HEK293 (cell line): ENCODE measurements at regions not wholly inside any gene's neighbourhood (a gene's known extent, or its start where the extent isn't known, plus 50 kb on each side); places are given as distances from the start of the nearest gene placed in this dataset.
A peak's percentile ranks its signal among the peaks of the same experiment; 100 is the strongest.

Experiments used
- CTCF ChIA-PET: fragments of 350-600 bp; formaldehyde crosslinking; extraction: SDS; loops from one replicate; lab custom pipeline; 2021; ENCODE audit warnings: antibody characterized with exemption; lab: Yijun Ruan, JAX
- POLR2A ChIA-PET: fragments of 300-600 bp; formaldehyde crosslinking; extraction: SDS; loops from one replicate; lab custom pipeline; 2020; ENCODE audit warnings: antibody characterized with exemption, inconsistent platforms; lab: Yijun Ruan, JAX
- H3K27ac ChIP-seq: fragments of 200-500 bp; sonication (Bioruptor generic); 2 replicates; pipeline ENCODE4 v1.5.1; 2014; ENCODE audit warnings: low read depth, low read length, control low read depth, inconsistent platforms; ENCODE audit errors: extremely low read depth
- H3K36me3 ChIP-seq, 2 experiments: fragments of 200-500 bp in 1 of 2; sonication (Bioruptor generic) in 1 of 2; 1 replicate in 1 of 2; 2 replicates in 1 of 2; pipeline ENCODE4 v1.5.1; 2014 to 2017; ENCODE audit warnings: inconsistent platforms in 2 of 2, low read length in 2 of 2; ENCODE audit not compliant: control insufficient read depth in 2 of 2, insufficient read depth in 1 of 2
- H3K4me1 ChIP-seq: fragments of 200-500 bp; sonication (Bioruptor generic); 2 replicates; pipeline ENCODE4 v1.5.1; 2014; ENCODE audit warnings: mild to moderate bottlenecking, low read length, inconsistent platforms; ENCODE audit not compliant: control insufficient read depth, insufficient read depth
- H3K4me3 ChIP-seq: 2 replicates; pipeline ENCODE4 v1.5.1; 2011; ENCODE audit warnings: low read depth, mild to moderate bottlenecking, control low read depth, low read length, moderate library complexity
- H3K9me3 ChIP-seq: fragments of 200-500 bp; sonication (Bioruptor generic); 2 replicates; pipeline ENCODE4 v1.5.1; 2014; ENCODE audit warnings: low read depth, low read length, inconsistent platforms; ENCODE audit not compliant: control insufficient read depth, insufficient read depth
- ATF2 ChIP-seq: fragments of 450-650 bp; formaldehyde crosslinking; IDR thresholded peaks from 2 replicates; pipeline ENCODE4 v1.5.1; 2016; ENCODE audit warnings: missing biosample characterization, missing genetic modification characterization, low read depth
- EGR2 ChIP-seq: fragments of 450-650 bp; formaldehyde crosslinking; IDR thresholded peaks from 2 replicates; pipeline ENCODE4 v1.5.1; 2016; ENCODE audit warnings: low read depth, missing biosample characterization, missing genetic modification characterization
- KLF1 ChIP-seq: fragments of 450-650 bp; formaldehyde crosslinking; IDR thresholded peaks from 2 replicates; pipeline ENCODE4 v1.5.1; 2016; ENCODE audit warnings: missing biosample characterization, missing genetic modification characterization
- KLF16 ChIP-seq: fragments of 450-650 bp; formaldehyde crosslinking; IDR thresholded peaks from 2 replicates; pipeline ENCODE4 v1.5.1; 2017; ENCODE audit warnings: missing biosample characterization, missing genetic modification characterization
- OVOL3 ChIP-seq: fragments of 450-650 bp; formaldehyde crosslinking; IDR thresholded peaks from 2 replicates; pipeline ENCODE4 v1.5.1; 2016; ENCODE audit warnings: missing biosample characterization, missing genetic modification characterization
- PBX3 ChIP-seq: sonication (generic); formaldehyde crosslinking; IDR thresholded peaks from 2 replicates; pipeline ENCODE4 v1.8.1; 2022; ENCODE audit warnings: mild to moderate bottlenecking, moderate library complexity, missing genetic modification reagents
- SP3 ChIP-seq: fragments of 450-650 bp; formaldehyde crosslinking; IDR thresholded peaks from 2 replicates; pipeline ENCODE4 v1.5.1; 2016; ENCODE audit warnings: missing biosample characterization, missing genetic modification characterization
- ZBTB17 ChIP-seq: fragments of 450-650 bp; formaldehyde crosslinking; IDR thresholded peaks from 2 replicates; pipeline ENCODE4 v1.5.1; 2016; ENCODE audit warnings: missing biosample characterization, missing genetic modification characterization
- ZBTB48 ChIP-seq: fragments of 450-650 bp; formaldehyde crosslinking; IDR thresholded peaks from 2 replicates; pipeline ENCODE4 v1.5.1; 2016; ENCODE audit warnings: missing biosample characterization, missing genetic modification characterization
- ZIC2 ChIP-seq: fragments of 450-650 bp; formaldehyde crosslinking; IDR thresholded peaks from 2 replicates; pipeline ENCODE4 v1.5.1; 2016; ENCODE audit warnings: missing biosample characterization, missing genetic modification characterization
- ZNF10 ChIP-seq: fragments of 450-650 bp; formaldehyde crosslinking; IDR thresholded peaks from 2 replicates; pipeline ENCODE4 v1.5.1; 2017; ENCODE audit warnings: missing biosample characterization, missing genetic modification characterization
- ZNF114 ChIP-seq: fragments of 450-650 bp; formaldehyde crosslinking; IDR thresholded peaks from 2 replicates; pipeline ENCODE4 v1.5.0; 2017; ENCODE audit warnings: missing biosample characterization, missing genetic modification characterization
- ZNF133 ChIP-seq: fragments of 450-650 bp; formaldehyde crosslinking; IDR thresholded peaks from 2 replicates; pipeline ENCODE4 v1.5.1; 2016; ENCODE audit warnings: missing biosample characterization, missing genetic modification characterization
- ZNF138 ChIP-seq: fragments of 450-650 bp; formaldehyde crosslinking; IDR thresholded peaks from 2 replicates; pipeline ENCODE4 v1.5.1; 2016; ENCODE audit warnings: missing biosample characterization, missing genetic modification characterization, borderline replicate concordance
- ZNF140 ChIP-seq: fragments of 450-650 bp; formaldehyde crosslinking; IDR thresholded peaks from 2 replicates; pipeline ENCODE4 v1.5.1; 2016; ENCODE audit warnings: missing biosample characterization, missing genetic modification characterization
- ZNF169 ChIP-seq: fragments of 450-650 bp; formaldehyde crosslinking; IDR thresholded peaks from 2 replicates; pipeline ENCODE4 v1.5.1; 2016; ENCODE audit warnings: missing biosample characterization, missing genetic modification characterization
- ZNF19 ChIP-seq: fragments of 450-650 bp; formaldehyde crosslinking; IDR thresholded peaks from 2 replicates; pipeline ENCODE4; 2016; ENCODE audit warnings: missing biosample characterization, missing genetic modification characterization, low read depth
- ZNF324 ChIP-seq: fragments of 450-650 bp; formaldehyde crosslinking; IDR thresholded peaks from 2 replicates; pipeline ENCODE4 v1.5.1; 2016; ENCODE audit warnings: missing biosample characterization, missing genetic modification characterization
- ZNF350 ChIP-seq: fragments of 450-650 bp; formaldehyde crosslinking; IDR thresholded peaks from 2 replicates; pipeline ENCODE4 v1.5.0; 2017; ENCODE audit warnings: missing biosample characterization, mild to moderate bottlenecking, missing genetic modification characterization
- ZNF473 ChIP-seq: fragments of 450-650 bp; formaldehyde crosslinking; IDR thresholded peaks from 2 replicates; pipeline ENCODE4 v1.5.1; 2017; ENCODE audit warnings: missing biosample characterization, missing genetic modification characterization
- ZNF518A ChIP-seq: fragments of 450-650 bp; formaldehyde crosslinking; conservative IDR thresholded peaks from 2 replicates; pipeline ENCODE4 v1.5.1; 2016; ENCODE audit warnings: low read depth, missing biosample characterization, missing genetic modification characterization
- ZNF555 ChIP-seq: fragments of 450-650 bp; formaldehyde crosslinking; conservative IDR thresholded peaks from 2 replicates; pipeline ENCODE4 v1.5.1; 2017; ENCODE audit warnings: missing biosample characterization, mild to moderate bottlenecking, missing genetic modification characterization, inconsistent platforms
- ZNF610 ChIP-seq: fragments of 450-650 bp; formaldehyde crosslinking; IDR thresholded peaks from 2 replicates; pipeline ENCODE4 v1.5.1; 2016; ENCODE audit warnings: missing biosample characterization, missing genetic modification characterization, borderline replicate concordance
- ZNF623 ChIP-seq: fragments of 450-650 bp; formaldehyde crosslinking; IDR thresholded peaks from 2 replicates; pipeline ENCODE4 v1.5.1; 2016; ENCODE audit warnings: missing biosample characterization, missing genetic modification characterization
- ZNF785 ChIP-seq: fragments of 450-650 bp; formaldehyde crosslinking; IDR thresholded peaks from 2 replicates; pipeline ENCODE4 v1.5.1; 2016; ENCODE audit warnings: missing biosample characterization, missing genetic modification characterization
- ZSCAN4 ChIP-seq: fragments of 450-650 bp; formaldehyde crosslinking; IDR thresholded peaks from 2 replicates; pipeline ENCODE4 v1.5.1; 2017; ENCODE audit warnings: missing biosample characterization, missing genetic modification characterization

DNA sequence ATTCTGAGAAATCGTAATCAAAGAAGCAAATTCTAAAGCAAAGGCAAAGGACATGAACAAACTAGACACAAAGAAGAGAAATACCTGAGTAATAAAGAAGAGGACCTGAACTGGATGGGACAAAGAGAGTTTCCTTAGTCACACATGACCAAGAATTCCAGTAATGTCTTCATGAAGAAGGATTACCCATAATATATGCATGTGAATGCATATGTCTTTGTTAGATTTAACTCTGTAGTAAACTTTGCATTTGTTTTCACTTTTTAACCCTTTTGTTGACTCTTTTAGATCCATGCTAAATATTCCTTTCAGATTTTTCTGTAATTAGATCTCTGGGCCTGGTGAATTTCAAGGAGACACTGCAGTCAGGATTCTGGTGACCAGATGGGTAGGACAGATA lies 279.8 kb downstream of the ARRDC4 start:
- POLR2A ChIA-PET, result no interaction called here

DNA sequence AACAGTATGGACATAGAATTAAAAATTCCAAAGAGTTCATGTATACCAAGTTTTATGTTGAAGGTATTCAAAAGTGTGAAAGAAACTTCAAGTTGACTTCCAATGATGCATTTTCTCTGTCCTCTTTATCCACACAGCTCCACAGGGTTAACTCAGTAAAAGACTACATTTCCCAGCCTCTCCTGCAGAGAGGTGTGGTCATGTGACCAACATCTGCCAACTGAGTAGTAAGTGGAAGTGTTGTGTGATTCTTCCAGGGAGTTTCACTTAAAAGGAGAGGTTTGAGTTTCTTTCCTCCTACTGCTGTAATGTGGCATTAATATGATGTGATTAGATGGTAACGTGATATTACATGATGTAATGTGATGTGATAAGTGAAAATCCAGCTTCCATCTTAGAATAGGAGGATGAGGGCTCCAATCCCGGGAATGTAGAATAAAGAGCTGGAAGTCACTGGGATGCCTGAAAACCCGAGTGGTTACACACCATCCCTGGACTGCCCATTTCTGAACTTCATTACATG lies 280.6 kb downstream of the ARRDC4 start:
- POLR2A ChIA-PET, result no interaction called here

More for the DNA sequence above, 279.8 kb downstream of the ARRDC4 start:
- Histone ChIP-seq H3K4me1 (no peaks in the 10 kb centered on the region), H3K36me3 (no peaks in the 10 kb centered on the region), H3K9me3 (no peaks in the 10 kb centered on the region), H3K4me3 (no peak overlapping the region)
- CTCF ChIA-PET, result no interaction called here
- TF ChIP-seq ZNF350 (tag by site-specific recombination) (no peak), ZNF138 (tag by site-specific recombination) (no peak), ZNF19 (tag by site-specific recombination) (no peak), ZNF140 (tag by site-specific recombination) (no peak), ZNF785 (tag by site-specific recombination) (no peak), ZNF473 (tag by site-specific recombination) (no peak), EGR2 (tag by site-specific recombination) (no peak), ZNF10 (tag by site-specific recombination) (no peak), ZNF555 (no peak), KLF1 (tag by site-specific recombination) (no peak), ZNF324 (tag by site-specific recombination) (no peak), ZIC2 (tag by site-specific recombination) (no peak)
- TF ChIP-seq, all 188 proteins: peak for 0
- H3K27ac ChIP-seq, result no peak overlapping the region

DNA sequence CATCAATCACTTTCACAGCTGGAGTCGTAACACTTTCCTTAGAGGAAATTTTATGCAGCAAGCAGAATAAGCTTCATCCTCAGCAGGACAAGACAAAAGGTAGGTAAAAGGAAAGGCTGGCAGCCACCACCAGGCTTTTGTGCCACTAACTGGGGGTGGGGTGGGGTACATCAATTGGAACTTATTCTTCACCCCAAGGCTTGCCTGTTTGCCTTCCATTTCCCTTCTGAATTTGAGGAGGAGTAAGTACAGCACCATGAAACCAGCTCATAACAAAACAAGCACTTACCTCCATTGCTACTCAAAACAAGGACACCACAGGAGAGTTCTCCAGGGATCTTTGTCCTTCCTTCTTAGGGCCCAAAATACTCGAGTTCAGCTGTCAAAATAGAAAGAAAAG lies 296.8 kb downstream of the ARRDC4 start:
- ChIA-PET CTCF (interaction anchor here (0.6 kb wide), 1 partner anchor 9 kb away, joined by 3 read pairs; no protein-coding TSS in a partner anchor), POLR2A (no interaction called here)
- peaks cover 2% of the 10 kb centered on the region for H3K9me3 ChIP-seq
- TF ChIP-seq OVOL3 (tag by site-specific recombination) (no peak), ZSCAN4 (tag by site-specific recombination) (no peak), PBX3 (no peak), KLF16 (no peak), ZNF140 (tag by site-specific recombination) (no peak), ZNF610 (tag by site-specific recombination) (no peak), ZNF133 (tag by site-specific recombination) (no peak), ZNF518A (tag by site-specific recombination) (no peak), ZNF169 (tag by site-specific recombination) (no peak)

More for the DNA sequence above, 280.6 kb downstream of the ARRDC4 start:
- no peak overlapping the region for H3K4me3 ChIP-seq
- no peaks in the 10 kb centered on the region for H3K36me3 ChIP-seq
- H3K27ac ChIP-seq, result no peak overlapping the region
- H3K9me3 ChIP-seq, result no peaks in the 10 kb centered on the region
- TF ChIP-seq ZBTB48 (tag by site-specific recombination) (0 out of 2 replicates have a peak, but pooled peaks have one; percentile 29), ZNF623 (no peak), ZBTB17 (peak; percentile 84), SP3 (0 out of 2 replicates have a peak, but pooled peaks have one; percentile 22), ATF2 (peak; percentile 60; the same call in 1 of the 2 replicates), ZNF114 (tag by site-specific recombination) (no peak)
- no peaks in the 10 kb centered on the region for H3K4me1 ChIP-seq
- CTCF ChIA-PET, result no interaction called here

More for the DNA sequence above, 296.8 kb downstream of the ARRDC4 start:
- Histone ChIP-seq H3K4me1 (no peaks in the 10 kb centered on the region), H3K27ac (no peak overlapping the region), H3K4me3 (no peak overlapping the region), H3K36me3 (no peaks in the 10 kb centered on the region)
